Heart left ventricle (tissue), 16 donors: ENCODE measurements at regions not wholly inside any gene's neighbourhood (a gene's known extent, or its start where the extent isn't known, plus 50 kb on each side); places are given as distances from the start of the nearest gene placed in this dataset.

Source experiments
- ATAC-seq, 4 donors: fragments of 200-7000 bp; cut with Tn5 transposase; one replicate each; pipeline ENCODE4 v1.9.1; 2020 to 2022; ENCODE audit warnings: moderate library complexity in 4 of 4, mild to moderate bottlenecking in 3 of 4, moderate number of reproducible peaks in 1 of 4
- DNase-seq, 5 donors: peaks; one replicate each; pipeline ENCODE4 v3.0.0-alpha.2; 2020
- H3K27ac ChIP-seq, 12 donors: fragments of 200-600 bp; sonication (generic) in 4 of 12; one replicate each; pipeline versions ENCODE4 v1.5.0 to v1.8.0; 2016 to 2022; ENCODE audit warnings: mild to moderate bottlenecking in 2 of 12
- H3K27me3 ChIP-seq, 9 donors: fragments of 200-600 bp; sonication (generic) in 2 of 9; one replicate each; pipeline versions ENCODE4 v1.5.1 to v1.8.0; 2016 to 2022; ENCODE audit warnings: mild to moderate bottlenecking in 3 of 9
- H3K36me3 ChIP-seq, 9 donors: fragments of 200-600 bp; sonication (generic) in 2 of 9; one replicate each; pipeline versions ENCODE4 v1.5.0 to v1.8.0; 2018 to 2022; ENCODE audit warnings: mild to moderate bottlenecking in 2 of 9
- H3K4me1 ChIP-seq, 12 donors: fragments of 200-600 bp; sonication (generic) in 4 of 12; one replicate each; pipeline versions ENCODE4 v1.5.0 to v1.8.0; 2016 to 2022; ENCODE audit warnings: mild to moderate bottlenecking in 3 of 12
- H3K4me3 ChIP-seq, 12 donors: fragments of 200-600 bp; sonication (generic) in 4 of 12; one replicate each; pipeline versions ENCODE4 v1.5.0 to v1.8.0; 2017 to 2022; ENCODE audit warnings: mild to moderate bottlenecking in 9 of 12, moderate library complexity in 4 of 12
- H3K9me3 ChIP-seq, 12 donors: fragments of 200-600 bp; sonication (generic) in 4 of 12; one replicate each; pipeline versions ENCODE4 v1.5.0 to v1.8.0; 2016 to 2022; ENCODE audit warnings: mild to moderate bottlenecking in 1 of 12
- POLR2A ChIP-seq, 2 donors: fragments of 450-650 bp; IDR thresholded peaks; one replicate each; pipeline ENCODE4 v1.6.1; 2017; ENCODE audit warnings: antibody characterized with exemption in 2 of 2, mild to moderate bottlenecking in 2 of 2, moderate library complexity in 2 of 2
- WGBS, 4 donors: extraction: QIAGEN DNeasy Blood & Tissue Kit in 2 of 4; methylation state at CpG; one replicate each; pipeline versions ENCODE4 v1.1.5 to v1.1.7; 2013 to 2018; 5-methylcytosine and 5-hydroxymethylcytosine counted together
- intact Hi-C, 10 donors: fragments of 100-400 bp; cut with DNase I; formaldehyde crosslinking; loops; one replicate each; pipeline versions ENCODE4 v1.11.1 to v1.14.2; 2022
- TF ChIP-seq, protein P1 (sequence below), 12 donors: fragments of 200-600 bp; sonication (generic) in 4 of 12; IDR thresholded peaks; one replicate each; pipeline versions ENCODE4 v1.5.0 to v1.8.0; 2018 to 2022; ENCODE audit warnings: antibody characterized with exemption in 12 of 12, mild to moderate bottlenecking in 5 of 12
- donor health status: ischemic (EF 13 %, LVEDD 7.1; RV severe dilation, severe dysfunction).
- donor health status: healthy with polysubstance abuse.
- donor health status: DM: no; HTN: yes; CAD: no.
- donor health status: DM: no; HTN: no; CAD: no.
- donor health status: ischemic (EF 25% LVEDD 6.9; RV normal size, moderate dysfunction).
- donor health status: ischemic (EF 25% LVEDD 5.7; RV mildly dilated, moderate dysfunction).
- donor health status: healthy.
- donor health status: DM: yes; HTN: yes; CAD: no.
- donor health status: ischemic (EF 35%, LVEDD 5.7; RV mildly dilated, moderate dysfunction).
- donor health status: nonischemic (EF 11% LVEDD 7.7; RV severe dilation, severe dysfunction).
- donor health status: DM: yes; HTN: yes; CAD: no.
- donor health status: PGD.
- donor health status: ischemic (EF 29% LVEDD 5.4; RV normal size, mild dysfunction).
- donor health status: nonischemic (EF 23%, LVEDD 6.1; RV moderate dilation, normal function).

DNA sequence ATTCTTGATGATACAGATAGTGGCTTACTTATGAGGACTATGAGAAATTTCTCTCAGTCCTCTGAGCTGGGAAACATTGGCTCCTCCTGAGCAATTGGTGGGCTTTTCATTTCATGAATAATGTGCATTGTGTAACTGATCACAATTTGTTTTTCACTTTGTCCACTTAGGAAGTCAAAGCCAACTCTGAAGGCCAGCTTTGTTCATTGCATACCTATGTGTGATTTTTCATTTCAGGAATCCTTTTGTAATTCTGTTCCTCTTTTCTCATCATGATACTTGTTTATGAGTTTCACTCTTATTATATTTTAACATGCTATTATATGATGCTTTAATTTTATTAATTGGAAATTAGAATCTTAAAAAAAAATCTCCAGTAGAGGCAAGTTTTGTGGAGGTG lies 483.0 kb downstream of the EBF1 start:
- Histone ChIP-seq H3K36me3 (no peaks in the 10 kb centered on the region), H3K4me1 (peaks cover 0 to 34% (median 14%) of the 10 kb centered on the region in 12 donors), H3K9me3 (no peaks in the 10 kb centered on the region), H3K27me3 (no peaks in the 10 kb centered on the region), H3K27ac (no peak overlapping the region), H3K4me3 (no peak overlapping the region)
- TF ChIP-seq POLR2A (IDR thresholded peaks at IDR 0.05): no peak
- TF ChIP-seq, protein P1, sequence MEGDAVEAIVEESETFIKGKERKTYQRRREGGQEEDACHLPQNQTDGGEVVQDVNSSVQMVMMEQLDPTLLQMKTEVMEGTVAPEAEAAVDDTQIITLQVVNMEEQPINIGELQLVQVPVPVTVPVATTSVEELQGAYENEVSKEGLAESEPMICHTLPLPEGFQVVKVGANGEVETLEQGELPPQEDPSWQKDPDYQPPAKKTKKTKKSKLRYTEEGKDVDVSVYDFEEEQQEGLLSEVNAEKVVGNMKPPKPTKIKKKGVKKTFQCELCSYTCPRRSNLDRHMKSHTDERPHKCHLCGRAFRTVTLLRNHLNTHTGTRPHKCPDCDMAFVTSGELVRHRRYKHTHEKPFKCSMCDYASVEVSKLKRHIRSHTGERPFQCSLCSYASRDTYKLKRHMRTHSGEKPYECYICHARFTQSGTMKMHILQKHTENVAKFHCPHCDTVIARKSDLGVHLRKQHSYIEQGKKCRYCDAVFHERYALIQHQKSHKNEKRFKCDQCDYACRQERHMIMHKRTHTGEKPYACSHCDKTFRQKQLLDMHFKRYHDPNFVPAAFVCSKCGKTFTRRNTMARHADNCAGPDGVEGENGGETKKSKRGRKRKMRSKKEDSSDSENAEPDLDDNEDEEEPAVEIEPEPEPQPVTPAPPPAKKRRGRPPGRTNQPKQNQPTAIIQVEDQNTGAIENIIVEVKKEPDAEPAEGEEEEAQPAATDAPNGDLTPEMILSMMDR (IDR thresholded peaks at IDR 0.05): no peak
- intact Hi-C loops: loop anchor here in 1 of 10 donors (5.0 kb wide), 1 partner anchor 194 kb away; no protein-coding TSS in a partner anchor
- ATAC-seq: no peak
- no peak for DNase-seq

DNA sequence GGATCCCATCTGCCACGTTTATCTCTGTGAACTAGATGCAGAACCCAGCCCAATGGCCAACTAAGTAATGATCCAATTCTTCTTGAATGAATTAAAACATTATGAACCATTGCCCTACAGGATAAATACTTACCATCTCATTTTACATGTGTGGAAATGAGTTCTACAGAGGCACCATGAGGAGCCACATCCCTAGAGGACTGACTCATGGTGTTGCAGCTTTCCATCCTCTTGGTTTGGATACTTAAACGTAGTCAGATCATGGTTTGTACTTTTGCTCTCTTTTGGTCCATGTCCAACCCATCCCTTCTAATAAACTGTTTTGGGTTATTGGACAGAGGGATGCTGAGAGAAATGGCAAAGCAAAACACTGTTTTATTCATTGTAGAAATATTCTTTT lies 484.8 kb downstream of the EBF1 start:
- WGBS, 4 donors: 73 to 81% (median 77%) methylated on average over 2 of the region's 2 CpGs
- Histone ChIP-seq H3K27me3 (no peaks in the 10 kb centered on the region), H3K9me3 (no peaks in the 10 kb centered on the region), H3K27ac (no peak overlapping the region), H3K4me1 (peaks cover 0 to 24% (median 12%) of the 10 kb centered on the region in 12 donors), H3K36me3 (no peaks in the 10 kb centered on the region), H3K4me3 (no peak overlapping the region)
- DNase-seq (no peak), ATAC-seq (no peak)
- intact Hi-C loops: loop anchor here in 1 of 10 donors (5.0 kb wide), 1 partner anchor 193 kb away; no protein-coding TSS in a partner anchor
- TF ChIP-seq, protein P1 (IDR thresholded peaks at IDR 0.05): no peak
- TF ChIP-seq POLR2A (IDR thresholded peaks at IDR 0.05): no peak

DNA sequence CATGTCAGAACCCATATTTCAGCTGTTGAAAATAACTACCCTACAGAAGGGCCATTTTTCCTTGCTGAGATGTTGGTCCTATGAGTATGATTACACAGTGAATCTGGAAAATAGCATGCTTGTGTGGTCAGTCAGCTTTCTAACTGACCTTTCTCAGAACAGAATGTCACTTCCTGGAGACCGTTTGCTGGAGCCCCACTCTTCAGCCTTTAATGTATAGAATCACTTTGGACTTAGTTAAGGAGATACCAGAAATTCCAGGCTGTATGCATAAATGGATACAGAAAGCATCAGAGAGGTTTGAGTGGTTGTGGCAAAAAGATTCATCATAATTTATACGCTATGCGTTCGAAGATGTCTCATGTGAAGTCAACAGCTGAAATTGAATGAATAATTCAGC lies 488.1 kb downstream of the EBF1 start:
- TF ChIP-seq, protein P1 (IDR thresholded peaks at IDR 0.05): no peak
- TF ChIP-seq POLR2A (IDR thresholded peaks at IDR 0.05): no peak
- H3K27me3 ChIP-seq: no peaks in the 10 kb centered on the region
- 84 to 92% (median 89%) methylated on average over 4 of the region's 4 CpGs for WGBS, 4 donors
- no peaks in the 10 kb centered on the region for H3K36me3 ChIP-seq
- no peak for DNase-seq
- H3K27ac ChIP-seq: no peak overlapping the region
- H3K4me3 ChIP-seq: no peak overlapping the region
- no peak for ATAC-seq
- H3K9me3 ChIP-seq: no peaks in the 10 kb centered on the region
- no peaks in the 10 kb centered on the region for H3K4me1 ChIP-seq
- intact Hi-C loops: no loop called here

DNA sequence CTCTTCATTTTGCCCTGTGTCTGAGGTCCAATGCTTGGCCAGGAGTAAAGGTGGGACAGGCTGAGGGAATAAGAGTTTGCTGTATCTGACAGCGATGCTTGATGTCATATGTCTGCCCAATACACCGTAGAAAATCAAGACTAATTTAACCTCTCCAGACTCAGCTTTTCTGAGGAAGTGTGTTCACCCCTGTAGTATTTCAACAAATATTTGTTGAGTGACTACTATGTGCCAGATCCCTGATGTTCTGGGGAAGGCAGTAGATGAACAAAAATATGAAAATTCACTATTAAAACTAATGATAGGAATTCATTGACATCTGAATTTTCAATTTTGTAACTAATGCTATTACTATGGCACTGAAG lies 489.7 kb downstream of the EBF1 start:
- no peak for TF ChIP-seq POLR2A (IDR thresholded peaks at IDR 0.05)
- TF ChIP-seq, protein P1 (IDR thresholded peaks at IDR 0.05): no peak
- Histone ChIP-seq H3K36me3 (no peaks in the 10 kb centered on the region), H3K4me1 (no peaks in the 10 kb centered on the region), H3K4me3 (no peak overlapping the region), H3K27ac (no peak overlapping the region), H3K27me3 (no peaks in the 10 kb centered on the region), H3K9me3 (no peaks in the 10 kb centered on the region)
- intact Hi-C loops: no loop called here
- ATAC-seq (no peak), DNase-seq (no peak)
- WGBS, 4 donors: 90 to 92% (median 92%) methylated on average over 2 of the region's 2 CpGs
